Transverse colon (tissue), 4 donors: ENCODE measurements at regions not wholly inside any gene's neighbourhood (a gene's known extent, or its start where the extent isn't known, plus 50 kb on each side); places are given as distances from the start of the nearest gene placed in this dataset.
A peak's percentile ranks its signal among the peaks of the same experiment; 100 is the strongest.

ENCODE experiments used
- DNase-seq: peaks from one replicate; pipeline ENCODE4 v3.0.0-alpha.2; 2019
- H3K27ac ChIP-seq, 4 donors: fragments of 200-600 bp; sonication (generic); 2 replicates each; pipeline ENCODE4 v1.5.1; 2016 to 2018; ENCODE audit warnings: inconsistent platforms in 4 of 4
- H3K27me3 ChIP-seq: fragments of 200-600 bp; sonication (generic); 2 replicates; pipeline ENCODE4 v1.5.1; 2017; ENCODE audit warnings: inconsistent platforms
- H3K36me3 ChIP-seq, 4 donors: fragments of 200-600 bp; sonication (generic); 2 replicates each; pipeline ENCODE4 v1.5.1; 2017 to 2019; ENCODE audit warnings: inconsistent platforms in 4 of 4
- H3K4me1 ChIP-seq, 4 donors: fragments of 200-600 bp; sonication (generic); 2 replicates each; pipeline ENCODE4 v1.5.1; 2017 to 2020; ENCODE audit warnings: inconsistent platforms in 4 of 4
- H3K4me3 ChIP-seq, 4 donors: fragments of 200-600 bp; sonication (generic); 1 replicate in 1 of 4; 2 replicates in 3 of 4; pipeline versions ENCODE4 v1.5.1 to v1.6.1; 2017 to 2019; ENCODE audit warnings: inconsistent platforms in 4 of 4
- H3K9me3 ChIP-seq, 2 donors: fragments of 200-600 bp; sonication (generic); 2 replicates each; pipeline ENCODE4 v1.5.1; 2017 to 2019; ENCODE audit warnings: inconsistent platforms in 2 of 2
- EP300 ChIP-seq: sonication (generic); formaldehyde crosslinking; IDR thresholded peaks from one replicate; pipeline ENCODE4 v1.6.1; 2017; ENCODE audit warnings: antibody characterized with exemption, low read depth
- POLR2A ChIP-seq: fragments of 450-650 bp; IDR thresholded peaks from one replicate; pipeline ENCODE4 v1.6.1; 2016; ENCODE audit warnings: antibody characterized with exemption, mild to moderate bottlenecking, moderate library complexity
- POLR2AphosphoS5 ChIP-seq, 3 donors: sonication (generic); formaldehyde crosslinking; IDR thresholded peaks; one replicate each; pipeline ENCODE4 v1.6.1; 2016; ENCODE audit warnings: antibody characterized with exemption in 3 of 3
- WGBS, 2 donors: methylation state at CpG; one replicate each; pipeline ENCODE4 v1.1.5; 2018; ENCODE audit warnings: low coverage in 1 of 2; 5-methylcytosine and 5-hydroxymethylcytosine counted together
- in situ Hi-C, 4 donors: fragments of 200-750 bp; cut with MboI; loops; one replicate each; pipeline versions ENCODE4 v1.15.0 to v1.15.1; 2017; ENCODE audit warnings: low sequenced_read_pairs in 3 of 4, low pct_ligation_motif_present in 1 of 4, low pct_unique_long_range_greater_than_20kb in 1 of 4
- intact Hi-C: fragments of 100-400 bp; cut with DNase I; formaldehyde crosslinking; loops from one replicate; pipeline ENCODE4 v1.15.1; 2023; ENCODE audit warnings: low total_unique reads
- TF ChIP-seq, protein P1 (sequence below), 5 experiments: fragments of 200-600 bp in 3 of 5; fragments of 450-650 bp in 2 of 5; sonication (generic) in 3 of 5; IDR thresholded peaks; 1 replicate in 2 of 5; 2 replicates in 3 of 5; pipeline ENCODE4 v1.5.1; 2016 to 2017; ENCODE audit warnings: antibody characterized with exemption in 5 of 5, inconsistent platforms in 3 of 5, mild to moderate bottlenecking in 2 of 5, moderate library complexity in 1 of 5

DNA sequence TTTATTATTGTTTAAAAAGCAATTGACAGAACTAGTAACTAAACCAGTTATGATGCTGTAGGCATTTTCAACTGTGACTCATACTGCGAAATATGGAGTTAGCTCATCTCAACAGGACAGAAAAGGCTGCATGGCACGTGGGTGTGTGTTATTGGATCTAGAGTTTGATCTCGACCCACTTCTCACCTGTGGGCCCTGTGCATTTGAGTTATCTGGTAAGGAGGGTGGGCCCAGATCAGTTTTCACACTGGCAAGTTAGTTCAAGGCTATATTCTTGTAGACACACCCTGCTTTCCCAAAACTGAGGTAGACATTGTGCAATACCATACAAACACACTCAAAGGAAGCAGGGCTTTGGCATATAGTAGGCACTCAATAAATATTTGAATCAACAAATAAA is 71.3 kb upstream of the PRDX6 start:
- TF ChIP-seq POLR2A: no peak
- no peak for TF ChIP-seq EP300
- TF ChIP-seq, protein P1, sequence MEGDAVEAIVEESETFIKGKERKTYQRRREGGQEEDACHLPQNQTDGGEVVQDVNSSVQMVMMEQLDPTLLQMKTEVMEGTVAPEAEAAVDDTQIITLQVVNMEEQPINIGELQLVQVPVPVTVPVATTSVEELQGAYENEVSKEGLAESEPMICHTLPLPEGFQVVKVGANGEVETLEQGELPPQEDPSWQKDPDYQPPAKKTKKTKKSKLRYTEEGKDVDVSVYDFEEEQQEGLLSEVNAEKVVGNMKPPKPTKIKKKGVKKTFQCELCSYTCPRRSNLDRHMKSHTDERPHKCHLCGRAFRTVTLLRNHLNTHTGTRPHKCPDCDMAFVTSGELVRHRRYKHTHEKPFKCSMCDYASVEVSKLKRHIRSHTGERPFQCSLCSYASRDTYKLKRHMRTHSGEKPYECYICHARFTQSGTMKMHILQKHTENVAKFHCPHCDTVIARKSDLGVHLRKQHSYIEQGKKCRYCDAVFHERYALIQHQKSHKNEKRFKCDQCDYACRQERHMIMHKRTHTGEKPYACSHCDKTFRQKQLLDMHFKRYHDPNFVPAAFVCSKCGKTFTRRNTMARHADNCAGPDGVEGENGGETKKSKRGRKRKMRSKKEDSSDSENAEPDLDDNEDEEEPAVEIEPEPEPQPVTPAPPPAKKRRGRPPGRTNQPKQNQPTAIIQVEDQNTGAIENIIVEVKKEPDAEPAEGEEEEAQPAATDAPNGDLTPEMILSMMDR (IDR thresholded peaks at IDR 0.05): no peak
- no peak for TF ChIP-seq POLR2AphosphoS5 (IDR thresholded peaks at IDR 0.05)
- DNase-seq: no peak
- H3K4me1 ChIP-seq: peaks cover 0 to 12% (median 7%) of the 10 kb centered on the region in 4 donors
- WGBS, 2 donors: 68 to 72% methylated on average over 3 of the region's 3 CpGs
- in situ Hi-C loops: loop anchor here in 1 of 4 donors (25.0 kb wide), 1 partner anchor 669 kb away; no protein-coding TSS in a partner anchor
- H3K9me3 ChIP-seq: no peaks in the 10 kb centered on the region
- no peak overlapping the region for H3K27ac ChIP-seq
- intact Hi-C loops: no loop called here
- no peaks in the 10 kb centered on the region for H3K27me3 ChIP-seq
- no peaks in the 10 kb centered on the region for H3K36me3 ChIP-seq
- no peak overlapping the region for H3K4me3 ChIP-seq

DNA sequence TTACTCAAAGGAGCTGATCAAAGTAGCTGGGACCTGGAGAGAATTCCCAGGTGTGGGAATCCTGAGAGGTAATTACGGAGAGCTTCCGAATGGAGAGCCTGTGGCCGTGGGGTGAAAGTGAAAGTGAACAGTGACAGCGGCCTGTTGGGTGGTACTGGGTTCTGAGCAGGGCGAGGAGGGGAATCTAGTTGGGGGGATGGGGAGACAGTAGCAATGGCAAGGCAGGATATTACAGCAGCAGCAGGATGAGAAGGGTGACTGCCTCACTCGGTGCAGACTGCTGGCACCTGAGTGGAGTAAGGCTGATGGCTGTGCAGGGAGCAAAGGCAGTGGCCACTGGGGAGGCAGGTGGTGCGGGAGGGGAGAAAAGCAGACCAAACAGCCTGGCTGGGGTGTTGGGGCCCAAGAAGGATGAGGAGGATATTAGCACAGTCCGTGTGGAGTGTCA is 70.3 kb upstream of the PRDX6 start:
- no peaks in the 10 kb centered on the region for H3K27me3 ChIP-seq
- in situ Hi-C loops: loop anchor here in 1 of 4 donors (25.0 kb wide), 1 partner anchor 670 kb away; no protein-coding TSS in a partner anchor
- TF ChIP-seq, protein P1 (IDR thresholded peaks at IDR 0.05): no peak
- no peak for TF ChIP-seq EP300
- no peak for TF ChIP-seq POLR2A
- TF ChIP-seq POLR2AphosphoS5 (IDR thresholded peaks at IDR 0.05): no peak
- peak overlapping the region in 3 of 4 donors; percentile 10 to 26 (median 24) for H3K4me3 ChIP-seq
- peaks cover 0 to 12% (median 7%) of the 10 kb centered on the region in 4 donors for H3K4me1 ChIP-seq
- intact Hi-C loops: no loop called here
- 20 to 34% methylated on average over 1 to 8 of the region's 8 CpGs for WGBS, 2 donors
- H3K27ac ChIP-seq: peak overlapping the region in 2 of 4 donors; percentile 39 to 41
- no peaks in the 10 kb centered on the region for H3K36me3 ChIP-seq
- H3K9me3 ChIP-seq: no peaks in the 10 kb centered on the region
- DNase-seq: peak; percentile 45

DNA sequence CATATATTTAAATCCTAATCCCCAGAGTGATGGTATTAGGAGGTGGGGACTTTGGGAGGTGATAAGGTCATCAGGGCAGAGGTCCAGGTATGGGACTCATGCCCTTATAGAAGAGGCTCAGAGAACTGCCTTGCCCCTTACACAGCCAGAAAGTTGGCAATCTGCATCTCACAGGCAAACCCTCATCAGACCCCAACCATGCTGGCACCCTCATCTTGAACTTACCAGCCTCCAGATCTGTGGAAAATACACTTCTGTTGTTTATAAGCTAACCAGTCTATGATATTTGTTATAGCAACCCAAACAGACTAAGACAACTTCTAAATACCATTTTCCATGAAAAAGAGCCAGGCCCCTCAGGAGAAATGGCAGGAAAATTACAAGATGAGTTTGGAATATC is 69.3 kb upstream of the PRDX6 start:
- no peak overlapping the region for H3K4me3 ChIP-seq
- H3K27me3 ChIP-seq: no peaks in the 10 kb centered on the region
- H3K4me1 ChIP-seq: peaks cover 0 to 12% (median 7%) of the 10 kb centered on the region in 4 donors
- in situ Hi-C loops (loop anchor here in 1 of 4 donors (25.0 kb wide), 1 partner anchor 671 kb away; no protein-coding TSS in a partner anchor), intact Hi-C loops (no loop called here)
- H3K27ac ChIP-seq: no peak overlapping the region
- no peaks in the 10 kb centered on the region for H3K9me3 ChIP-seq
- DNase-seq: no peak
- TF ChIP-seq POLR2AphosphoS5 (IDR thresholded peaks at IDR 0.05) (no peak), EP300 (no peak), POLR2A (no peak)
- TF ChIP-seq, protein P1 (IDR thresholded peaks at IDR 0.05): no peak
- no peaks in the 10 kb centered on the region for H3K36me3 ChIP-seq

DNA sequence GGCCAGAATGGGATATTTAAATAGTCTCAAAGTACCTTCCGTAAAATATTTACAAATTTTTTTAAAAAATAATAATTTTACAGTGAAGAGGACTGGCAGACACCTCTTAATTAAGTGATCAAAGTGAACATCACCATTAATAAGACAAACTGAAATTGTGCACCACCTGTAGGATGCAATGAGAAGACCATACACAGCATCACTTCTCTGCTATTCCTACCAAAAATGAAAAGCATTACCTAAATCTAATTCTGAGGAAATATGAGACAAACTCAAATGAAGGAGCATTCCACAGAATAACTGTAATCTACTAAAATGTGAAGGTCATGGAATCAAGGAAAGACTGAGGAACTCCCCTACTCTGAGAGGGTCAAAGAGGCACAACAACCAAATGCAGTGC is 68.2 kb upstream of the PRDX6 start:
- no peaks in the 10 kb centered on the region for H3K36me3 ChIP-seq
- H3K9me3 ChIP-seq: no peaks in the 10 kb centered on the region
- intact Hi-C loops (no loop called here), in situ Hi-C loops (loop anchor here in 1 of 4 donors (25.0 kb wide), 1 partner anchor 672 kb away; no protein-coding TSS in a partner anchor)
- TF ChIP-seq POLR2AphosphoS5 (IDR thresholded peaks at IDR 0.05): no peak
- no peaks in the 10 kb centered on the region for H3K27me3 ChIP-seq
- peaks cover 0 to 12% (median 7%) of the 10 kb centered on the region in 4 donors for H3K4me1 ChIP-seq
- H3K4me3 ChIP-seq: no peak overlapping the region
- WGBS, 2 donors: 97 to 100% methylated on average over 1 of the region's 1 CpG
- no peak overlapping the region for H3K27ac ChIP-seq
- no peak for DNase-seq

DNA sequence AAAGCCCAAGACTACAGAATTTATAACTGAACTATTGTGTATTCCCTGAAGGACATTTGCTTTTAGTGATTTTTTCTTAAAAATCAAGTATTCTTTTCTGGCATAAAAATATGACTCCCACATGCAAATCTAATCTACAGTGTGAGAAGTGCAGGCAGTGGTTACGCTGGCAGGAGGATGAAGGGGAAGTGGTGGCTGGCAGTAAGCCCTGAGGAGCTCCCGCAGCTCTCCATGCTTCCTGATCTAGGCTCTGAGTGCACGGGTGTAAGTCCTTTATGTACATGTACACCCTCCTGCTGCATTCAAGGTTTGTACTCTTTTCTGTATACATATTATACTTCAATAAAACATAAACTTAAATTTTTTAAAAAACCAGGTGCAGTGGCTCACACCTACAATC is 67.5 kb upstream of the PRDX6 start:
- intact Hi-C loops: no loop called here
- peak; percentile 47 for DNase-seq
- no peak overlapping the region for H3K4me3 ChIP-seq
- in situ Hi-C loops: loop anchor here in 3 of 4 donors (10.0 to 25.0 kb wide), 2 partner anchors 665 to 672 kb away; no protein-coding TSS in a partner anchor
- H3K27ac ChIP-seq: peak overlapping the region in 1 of 4 donors; percentile 6
- no peaks in the 10 kb centered on the region for H3K36me3 ChIP-seq
- peaks cover 0 to 12% (median 7%) of the 10 kb centered on the region in 4 donors for H3K4me1 ChIP-seq
- 10 to 48% methylated on average over 3 of the region's 3 CpGs for WGBS, 2 donors
- H3K9me3 ChIP-seq: no peaks in the 10 kb centered on the region
- no peaks in the 10 kb centered on the region for H3K27me3 ChIP-seq
- TF ChIP-seq POLR2A (no peak), EP300 (no peak), POLR2AphosphoS5 (IDR thresholded peaks at IDR 0.05) (no peak)
- TF ChIP-seq, protein P1 (IDR thresholded peaks at IDR 0.05): no peak
